Right lobe of liver (tissue), 4 donors: ENCODE measurements at regions not wholly inside any gene's neighbourhood (a gene's known extent, or its start where the extent isn't known, plus 50 kb on each side); places are given as distances from the start of the nearest gene placed in this dataset.

Experiments used
- CTCF ChIP-seq, 4 donors: fragments of 200-600 bp in 3 of 4; fragments of 450-650 bp in 1 of 4; IDR thresholded peaks; one replicate each; pipeline versions ENCODE4 v1.5.1 to v1.8.0; 2016 to 2022; ENCODE audit warnings: antibody characterized with exemption in 4 of 4, mild to moderate bottlenecking in 2 of 4
- POLR2A ChIP-seq: fragments of 450-650 bp; IDR thresholded peaks from one replicate; pipeline ENCODE4 v1.6.1; 2017; ENCODE audit warnings: antibody characterized with exemption, mild to moderate bottlenecking
- donor health status: DM: no; HTN: no; CAD: no.
- donor health status: DM: no; HTN: no; CAD: no.
- donor health status: DM: no; HTN: yes; CAD: no.

DNA sequence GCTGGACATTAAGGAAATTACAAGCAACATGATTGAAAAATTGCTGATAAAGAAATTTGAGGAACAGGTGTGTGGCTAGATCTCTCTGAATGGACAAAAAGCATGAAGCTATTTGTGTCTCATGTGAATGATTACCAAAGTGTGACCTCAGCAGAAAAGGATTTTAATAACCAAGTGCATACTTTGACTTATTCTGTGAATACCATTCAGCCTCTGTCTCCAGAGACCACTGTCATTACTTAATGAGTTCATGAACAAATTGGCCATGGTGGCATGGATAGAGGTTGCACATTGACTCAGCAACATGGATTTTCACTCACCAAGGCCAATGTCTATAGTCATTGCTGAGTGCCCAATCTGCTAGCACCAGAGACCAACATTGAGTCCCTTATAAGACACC is 874.6 kb upstream of the POT1 start:
- TF ChIP-seq CTCF (IDR thresholded peaks at IDR 0.05) (no peak), POLR2A (no peak)
